ENCODE measurements at regions not wholly inside any gene's neighbourhood (a gene's known extent, or its start where the extent isn't known, plus 50 kb on each side); places are given as distances from the start of the nearest gene placed in this dataset.

GRCh38 chr1:218803351-218803997, 370.2 kb upstream of the LYPLAL1 start:
- no peaks in the 10 kb centered on the region for H3K9me3 ChIP-seq
- 78 to 87% methylated on average over 3 of the region's 3 CpGs for WGBS, 2 donors
- no peak for FAIRE-seq

GRCh38 chr1:218804014-218804785, 369.5 kb upstream of the LYPLAL1 start:
- Histone ChIP-seq H3K36me3 (no peaks in the 10 kb centered on the region), H3K27me3 (no peaks in the 10 kb centered on the region), H3K4me1 (no peaks in the 10 kb centered on the region), H3K4me3 (no peak overlapping the region), H3K9me3 (no peaks in the 10 kb centered on the region), H3K27ac (no peak overlapping the region)
- no peak for ATAC-seq
- no peak for TF ChIP-seq CTCF (IDR thresholded peaks at IDR 0.05)
- intact Hi-C loops (cut with DNase I), result no loop called here
- FAIRE-seq, result no peak
- no peak for DNase-seq

More at GRCh38 chr1:218803351-218803997, 370.2 kb upstream of the LYPLAL1 start:
- no peak for DNase-seq
- intact Hi-C loops (cut with DNase I), result no loop called here
- Histone ChIP-seq H3K27me3 (no peaks in the 10 kb centered on the region), H3K4me3 (no peak overlapping the region), H3K27ac (no peak overlapping the region), H3K4me1 (no peaks in the 10 kb centered on the region), H3K36me3 (no peaks in the 10 kb centered on the region)
- TF ChIP-seq CTCF (IDR thresholded peaks at IDR 0.05), result no peak
- ATAC-seq, result no peak

- no peaks in the 10 kb centered on the region for H3K27me3 ChIP-seq
- H3K4me3 ChIP-seq, result no peak overlapping the region
- intact Hi-C loops (cut with DNase I), result no loop called here
- FAIRE-seq, result no peak
- 73 to 81% methylated on average over 3 of the region's 3 CpGs for WGBS, 2 donors
- H3K27ac ChIP-seq, result no peak overlapping the region
- no peaks in the 10 kb centered on the region for H3K36me3 ChIP-seq
- no peak for ATAC-seq
- TF ChIP-seq CTCF (IDR thresholded peaks at IDR 0.05), result no peak
- no peak for DNase-seq
- no peaks in the 10 kb centered on the region for H3K9me3 ChIP-seq
- H3K4me1 ChIP-seq, result no peaks in the 10 kb centered on the region
Measured at GRCh38 chr1:218809061-218809460, 364.6 kb upstream of the LYPLAL1 start.

GRCh38 chr1:218809625-218810024, 364.1 kb upstream of the LYPLAL1 start:
- no peaks in the 10 kb centered on the region for H3K27me3 ChIP-seq
- no peaks in the 10 kb centered on the region for H3K9me3 ChIP-seq
- FAIRE-seq (no peak), ATAC-seq (no peak), DNase-seq (no peak)
- H3K27ac ChIP-seq, result no peak overlapping the region
- H3K36me3 ChIP-seq, result no peaks in the 10 kb centered on the region
- H3K4me1 ChIP-seq, result no peaks in the 10 kb centered on the region
- intact Hi-C loops (cut with DNase I), result no loop called here
- WGBS, 2 donors, result 90 to 95% methylated on average over 1 of the region's 1 CpG
- no peak overlapping the region for H3K4me3 ChIP-seq
- TF ChIP-seq CTCF (IDR thresholded peaks at IDR 0.05), result no peak

- ATAC-seq (no peak), FAIRE-seq (no peak), DNase-seq (no peak)
- Histone ChIP-seq H3K4me3 (no peak overlapping the region), H3K4me1 (no peaks in the 10 kb centered on the region), H3K36me3 (no peaks in the 10 kb centered on the region), H3K9me3 (no peaks in the 10 kb centered on the region), H3K27me3 (no peaks in the 10 kb centered on the region), H3K27ac (no peak overlapping the region)
- 82 to 90% methylated on average over 3 of the region's 3 CpGs for WGBS, 2 donors
- intact Hi-C loops (cut with DNase I), result no loop called here
- TF ChIP-seq CTCF (IDR thresholded peaks at IDR 0.05), result no peak
Measured at GRCh38 chr1:218810306-218810705, 363.4 kb upstream of the LYPLAL1 start.

Data from pancreas (tissue), 10 donors.